ENCODE measurements at regions not wholly inside any gene's neighbourhood (a gene's known extent, or its start where the extent isn't known, plus 50 kb on each side); places are given as distances from the start of the nearest gene placed in this dataset.

DNA sequence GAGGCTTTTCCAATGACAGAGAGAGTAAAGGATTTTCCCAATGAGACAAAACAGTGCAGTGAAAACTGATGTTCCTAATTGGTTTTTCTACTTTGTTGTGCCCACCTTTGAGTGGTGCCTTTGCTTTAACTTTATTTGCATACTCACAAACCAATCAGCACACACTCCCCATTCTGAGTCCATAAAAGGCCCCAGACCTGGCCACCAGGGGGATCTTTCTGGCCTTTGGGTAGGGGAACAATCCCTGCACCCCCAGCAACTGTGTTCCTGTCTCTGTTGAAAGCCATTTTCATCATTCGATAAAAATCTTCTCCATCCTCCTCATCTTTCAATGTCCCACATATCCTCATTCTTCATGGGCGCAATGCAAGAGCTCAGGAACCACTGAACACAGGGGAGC, 252.8 kb downstream of the B3GLCT start:
- H3K4me1 ChIP-seq (ENCODE audit: control insufficient read depth, extremely low read depth, insufficient read depth, low read length): no peaks in the 10 kb centered on the region
- no peaks in the 10 kb centered on the region for H3K27me3 ChIP-seq (ENCODE audit: control insufficient read depth, extremely low read depth, insufficient read depth, low read length)
- no peak for TF ChIP-seq EZH2 (IDR thresholded peaks at IDR 0.05; ENCODE audit: low read length)
- TF ChIP-seq, protein P1, sequence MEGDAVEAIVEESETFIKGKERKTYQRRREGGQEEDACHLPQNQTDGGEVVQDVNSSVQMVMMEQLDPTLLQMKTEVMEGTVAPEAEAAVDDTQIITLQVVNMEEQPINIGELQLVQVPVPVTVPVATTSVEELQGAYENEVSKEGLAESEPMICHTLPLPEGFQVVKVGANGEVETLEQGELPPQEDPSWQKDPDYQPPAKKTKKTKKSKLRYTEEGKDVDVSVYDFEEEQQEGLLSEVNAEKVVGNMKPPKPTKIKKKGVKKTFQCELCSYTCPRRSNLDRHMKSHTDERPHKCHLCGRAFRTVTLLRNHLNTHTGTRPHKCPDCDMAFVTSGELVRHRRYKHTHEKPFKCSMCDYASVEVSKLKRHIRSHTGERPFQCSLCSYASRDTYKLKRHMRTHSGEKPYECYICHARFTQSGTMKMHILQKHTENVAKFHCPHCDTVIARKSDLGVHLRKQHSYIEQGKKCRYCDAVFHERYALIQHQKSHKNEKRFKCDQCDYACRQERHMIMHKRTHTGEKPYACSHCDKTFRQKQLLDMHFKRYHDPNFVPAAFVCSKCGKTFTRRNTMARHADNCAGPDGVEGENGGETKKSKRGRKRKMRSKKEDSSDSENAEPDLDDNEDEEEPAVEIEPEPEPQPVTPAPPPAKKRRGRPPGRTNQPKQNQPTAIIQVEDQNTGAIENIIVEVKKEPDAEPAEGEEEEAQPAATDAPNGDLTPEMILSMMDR (optimal IDR thresholded peaks at IDR 0.05 in 1 of 3, IDR thresholded peaks at IDR 0.05 in 1 of 3, conservative IDR thresholded peaks at IDR 0.05 in 1 of 3; ENCODE audit: extremely low read depth in 1 of 3, insufficient read depth in 2 of 3, low read length in 3 of 3): no peak
- H3K36me3 ChIP-seq (ENCODE audit: control insufficient read depth in 2 of 2, extremely low read depth in 1 of 2, insufficient read depth in 2 of 2, low read length in 2 of 2): no peaks in the 10 kb centered on the region
- no peaks in the 10 kb centered on the region for H4K20me1 ChIP-seq (ENCODE audit: control insufficient read depth, extremely low read depth, insufficient read depth, low read length)
- H3K4me3 ChIP-seq (ENCODE audit: control insufficient read depth in 2 of 3, extremely low read depth in 1 of 3, insufficient read depth in 2 of 3, low read depth in 1 of 3, low read length in 3 of 3): no peak overlapping the region
- dilution Hi-C loops (cut with MboI; ENCODE audit: extremely low pct_ligation_motif_present, low sequenced_read_pairs): no loop called here
- no peak overlapping the region for H3K4me2 ChIP-seq (ENCODE audit: control insufficient read depth, extremely low read depth, insufficient read depth, low read depth, low read length)
- no peaks in the 10 kb centered on the region for H3K9me1 ChIP-seq (ENCODE audit: control insufficient read depth, extremely low read depth, insufficient read depth, low read length)
- no peak overlapping the region for H2AFZ ChIP-seq (ENCODE audit: control insufficient read depth, low read length)
- no peak overlapping the region for H3K9ac ChIP-seq (ENCODE audit: control insufficient read depth, extremely low read depth, insufficient read depth, low read length)
- no peaks in the 10 kb centered on the region for H3K79me2 ChIP-seq (ENCODE audit: control insufficient read depth, insufficient read depth, low read length)
- no peak for DNase-seq (ENCODE audit: low read depth, low spot score)
- no peaks in the 10 kb centered on the region for H3K9me3 ChIP-seq (ENCODE audit: control insufficient read depth, low read depth, low read length)
- FAIRE-seq: no peak
- H3K27ac ChIP-seq (ENCODE audit: control insufficient read depth, insufficient read depth, low read length): no peak overlapping the region

DNA sequence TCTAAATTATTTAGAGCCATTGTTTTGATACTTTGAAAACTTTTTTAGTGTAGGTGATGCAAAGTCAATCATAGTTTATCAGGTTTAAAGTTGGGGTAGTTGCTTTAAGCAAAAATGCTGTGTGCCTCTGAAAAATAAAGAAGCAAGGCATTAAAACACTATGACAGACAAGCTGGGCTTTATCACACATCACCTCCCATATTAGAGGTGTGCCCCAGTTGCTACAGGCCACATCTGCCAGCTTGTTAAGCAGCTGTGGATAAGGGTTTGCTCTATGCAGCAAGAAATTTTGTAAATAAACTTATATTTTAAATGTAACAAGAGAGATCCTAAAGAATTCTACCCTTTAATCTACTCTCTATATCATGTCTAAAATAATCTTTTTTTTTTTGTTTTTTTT, 255.8 kb downstream of the B3GLCT start:
- DNase-seq (ENCODE audit: low read depth, low spot score): no peak
- no peaks in the 10 kb centered on the region for H3K36me3 ChIP-seq (ENCODE audit: control insufficient read depth in 2 of 2, extremely low read depth in 1 of 2, insufficient read depth in 2 of 2, low read length in 2 of 2)
- H3K9ac ChIP-seq (ENCODE audit: control insufficient read depth, extremely low read depth, insufficient read depth, low read length): no peak overlapping the region
- H3K9me1 ChIP-seq (ENCODE audit: control insufficient read depth, extremely low read depth, insufficient read depth, low read length): no peaks in the 10 kb centered on the region
- H4K20me1 ChIP-seq (ENCODE audit: control insufficient read depth, extremely low read depth, insufficient read depth, low read length): no peaks in the 10 kb centered on the region
- no peaks in the 10 kb centered on the region for H3K79me2 ChIP-seq (ENCODE audit: control insufficient read depth, insufficient read depth, low read length)
- no peak overlapping the region for H2AFZ ChIP-seq (ENCODE audit: control insufficient read depth, low read length)
- no peaks in the 10 kb centered on the region for H3K27me3 ChIP-seq (ENCODE audit: control insufficient read depth, extremely low read depth, insufficient read depth, low read length)
- H3K27ac ChIP-seq (ENCODE audit: control insufficient read depth, insufficient read depth, low read length): no peak overlapping the region
- dilution Hi-C loops (cut with MboI; ENCODE audit: extremely low pct_ligation_motif_present, low sequenced_read_pairs): no loop called here
- H3K4me1 ChIP-seq (ENCODE audit: control insufficient read depth, extremely low read depth, insufficient read depth, low read length): no peaks in the 10 kb centered on the region
- no peak for TF ChIP-seq EZH2 (IDR thresholded peaks at IDR 0.05; ENCODE audit: low read length)
- TF ChIP-seq, protein P1 (optimal IDR thresholded peaks at IDR 0.05 in 1 of 3, IDR thresholded peaks at IDR 0.05 in 1 of 3, conservative IDR thresholded peaks at IDR 0.05 in 1 of 3; ENCODE audit: extremely low read depth in 1 of 3, insufficient read depth in 2 of 3, low read length in 3 of 3): no peak
- no peaks in the 10 kb centered on the region for H3K9me3 ChIP-seq (ENCODE audit: control insufficient read depth, low read depth, low read length)
- no peak overlapping the region for H3K4me3 ChIP-seq (ENCODE audit: control insufficient read depth in 2 of 3, extremely low read depth in 1 of 3, insufficient read depth in 2 of 3, low read depth in 1 of 3, low read length in 3 of 3)
- FAIRE-seq: no peak
- no peak overlapping the region for H3K4me2 ChIP-seq (ENCODE audit: control insufficient read depth, extremely low read depth, insufficient read depth, low read depth, low read length)

All from keratinocyte (primary cell).